NCI-H2196 treated with DMSO at 0.1 percent for 48 hours (cell line): ENCODE measurements at regions not wholly inside any gene's neighbourhood (a gene's known extent, or its start where the extent isn't known, plus 50 kb on each side); places are given as distances from the start of the nearest gene placed in this dataset.

ENCODE experiments used
- DNase-seq: peaks from one replicate; lab custom pipeline; 2025; ENCODE audit not compliant: unreplicated experiment; lab: John Stamatoyannopoulos, UW

DNA sequence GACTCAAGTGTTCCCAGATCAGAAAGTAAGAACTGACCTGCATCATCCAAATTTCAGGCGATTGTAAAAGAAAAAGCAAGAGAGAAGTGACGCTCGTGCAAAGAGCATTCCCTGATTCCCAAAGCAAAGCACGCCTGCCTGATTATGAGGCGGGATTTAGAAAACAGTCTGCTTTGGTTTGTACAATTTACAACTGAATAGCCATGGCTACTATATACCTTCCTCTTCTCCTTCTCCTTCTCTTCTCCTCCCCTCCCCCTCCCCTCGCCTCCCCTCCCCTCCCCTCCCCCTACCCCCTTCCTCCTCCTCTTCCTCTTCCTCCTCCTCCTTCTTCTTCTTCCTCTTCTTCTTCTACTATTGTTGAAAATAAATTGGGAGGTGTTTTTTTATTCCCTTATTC, 782.9 kb downstream of the GALR1 start:
- DNase-seq: no peak

DNA sequence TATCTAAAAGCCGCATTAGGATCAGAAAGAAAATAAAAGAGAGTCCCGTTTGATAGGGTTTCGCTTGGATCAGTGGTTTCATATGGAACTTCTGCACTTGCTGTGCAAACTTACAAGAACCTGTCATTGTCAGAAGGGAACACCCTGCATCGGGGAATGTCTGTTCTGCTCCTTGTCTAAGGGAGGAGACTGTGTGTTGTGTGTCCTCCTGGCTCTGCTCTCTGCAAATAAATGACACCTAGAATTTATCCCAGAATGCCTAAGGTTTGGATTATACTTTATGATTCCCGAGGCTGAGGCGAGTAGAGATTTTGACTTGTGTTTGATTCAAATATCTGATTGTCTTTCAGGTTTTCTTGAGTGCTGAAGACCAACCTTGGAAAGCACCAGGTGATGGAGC, 785.1 kb downstream of the GALR1 start:
- DNase-seq: no peak

DNA sequence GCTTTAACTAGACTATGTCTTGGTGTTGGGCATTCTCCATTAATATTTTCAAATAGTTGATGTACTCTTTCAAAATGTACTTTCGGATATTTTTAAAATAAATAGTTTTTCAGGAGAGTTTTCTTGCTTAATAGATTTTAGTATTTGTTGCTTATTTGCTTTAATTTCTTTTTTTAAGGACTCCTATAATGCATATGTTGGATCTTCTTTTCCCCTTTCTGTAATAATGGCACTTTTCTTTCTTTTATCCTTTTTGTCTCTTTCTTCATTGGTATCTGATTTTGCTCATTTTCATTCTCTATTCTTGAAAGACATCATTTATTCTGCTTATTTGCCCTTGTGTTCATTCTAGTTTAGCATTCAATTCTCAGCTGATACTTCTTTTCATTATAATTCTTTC, 791.6 kb downstream of the GALR1 start:
- no peak for DNase-seq

DNA sequence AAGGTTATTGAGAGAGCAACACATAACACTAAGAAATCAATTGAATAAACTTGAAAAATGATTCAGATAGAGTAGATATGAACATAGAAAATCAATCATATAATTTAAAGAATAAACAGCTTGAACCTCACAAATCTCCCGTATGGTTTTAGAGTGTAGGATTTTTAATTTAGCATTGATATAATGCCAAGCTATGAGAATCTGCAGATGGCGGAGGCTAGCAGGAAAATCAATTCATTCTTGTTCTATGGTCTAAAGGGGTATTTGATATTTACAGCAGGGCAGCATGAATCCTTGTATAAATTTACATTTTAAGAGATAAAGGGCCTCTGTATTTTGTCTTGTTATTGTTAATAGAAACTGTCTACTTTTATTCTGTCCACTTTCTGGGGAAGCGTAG, 797.0 kb downstream of the GALR1 start:
- DNase-seq: no peak

DNA sequence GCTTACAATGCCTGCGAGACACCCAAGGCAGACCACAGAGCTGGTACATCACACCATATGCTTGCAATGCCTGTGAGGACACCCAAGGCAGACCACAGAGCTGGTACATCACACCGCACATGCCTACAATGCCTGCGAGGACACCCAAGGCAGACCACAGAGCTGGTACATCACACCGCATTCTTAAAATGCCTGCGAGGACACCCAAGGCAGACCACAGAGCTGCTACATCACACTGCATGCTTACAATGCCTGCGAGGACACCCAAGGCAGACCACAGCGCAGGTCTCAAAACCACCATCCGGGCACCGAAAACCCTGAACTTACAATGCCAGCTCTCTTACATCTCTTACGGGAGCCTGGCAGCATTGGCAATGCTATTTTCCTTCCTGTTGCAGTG, 799.6 kb downstream of the GALR1 start:
- DNase-seq: no peak

DNA sequence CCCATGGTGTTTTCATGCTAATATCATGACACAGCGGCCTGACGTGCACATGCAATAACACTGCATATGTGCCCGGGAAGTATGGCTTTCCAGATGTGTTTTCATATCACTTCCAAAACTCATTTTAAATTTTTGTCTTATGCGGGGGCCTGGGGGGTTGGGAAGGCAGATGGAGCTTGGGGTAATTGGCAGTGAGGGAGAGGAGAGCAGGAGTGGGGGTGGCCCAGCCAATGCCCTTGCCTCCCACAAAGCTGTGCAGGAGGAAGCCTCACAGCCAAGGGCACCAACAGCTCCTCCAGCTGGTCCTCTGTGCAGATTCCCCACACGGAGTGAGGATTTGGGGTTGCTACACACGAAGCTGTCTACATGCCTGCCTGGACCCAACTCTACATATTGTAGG, 805.2 kb downstream of the GALR1 start:
- no peak for DNase-seq

DNA sequence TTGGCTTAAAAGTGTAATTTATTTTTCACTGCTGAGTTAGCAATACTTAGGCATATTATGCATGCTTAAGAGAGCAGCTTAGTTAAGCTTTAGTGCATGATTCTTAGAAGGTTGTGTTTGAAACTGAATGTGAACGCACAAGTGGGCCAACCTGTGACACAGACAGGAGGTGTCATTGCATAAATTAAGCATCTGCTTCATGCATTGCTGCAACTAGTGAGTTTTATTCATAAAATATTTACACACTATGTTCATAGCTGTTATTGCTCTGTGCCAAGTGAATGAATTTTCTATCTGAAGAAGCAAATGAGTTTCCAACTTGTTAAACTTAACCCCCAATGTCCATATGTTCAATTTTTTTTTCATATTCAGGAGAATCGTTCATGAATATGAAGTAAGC, 806.4 kb downstream of the GALR1 start:
- no peak for DNase-seq

DNA sequence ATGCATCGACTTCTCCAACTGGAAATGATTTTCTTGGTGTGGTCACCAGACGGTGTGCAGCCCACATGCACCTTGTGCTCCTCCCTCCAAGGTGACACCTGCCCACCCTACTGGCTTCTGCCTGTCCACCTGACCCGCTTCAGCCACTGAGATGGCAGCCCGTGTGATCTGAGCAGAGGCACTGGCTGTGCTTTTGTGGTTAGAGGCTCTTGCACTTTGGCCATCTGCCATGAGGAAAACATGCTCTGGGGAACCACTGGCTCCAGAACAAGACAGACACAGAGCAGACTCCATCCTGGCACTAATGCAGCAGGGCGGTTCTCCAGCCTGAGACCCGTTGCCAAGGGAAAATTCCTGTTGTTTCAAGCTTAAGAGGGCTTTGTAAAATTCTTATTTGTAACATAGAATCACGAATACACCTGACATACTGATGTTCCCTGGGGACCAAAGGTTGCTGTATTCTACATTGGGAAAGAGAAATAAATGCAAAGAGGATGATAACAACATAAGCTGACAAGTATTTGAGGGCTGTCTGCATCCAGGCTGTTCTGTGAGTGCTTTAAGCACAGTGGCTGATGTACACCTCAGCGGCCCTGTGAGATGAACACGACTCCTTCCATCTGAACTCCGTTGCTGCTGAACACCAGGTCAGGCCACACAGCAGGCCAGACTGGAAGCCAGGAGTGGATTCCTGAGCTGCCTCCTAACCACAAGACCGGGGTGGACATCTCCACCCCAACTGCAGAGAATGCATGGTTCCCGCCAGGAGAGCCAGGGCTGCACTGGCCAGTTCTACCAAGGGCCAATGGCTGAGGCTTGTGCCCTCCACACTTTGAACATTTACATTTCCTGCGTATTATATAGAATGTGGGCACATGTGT, 820.4 kb downstream of the GALR1 start:
- peak; percentile 62 for DNase-seq

DNA sequence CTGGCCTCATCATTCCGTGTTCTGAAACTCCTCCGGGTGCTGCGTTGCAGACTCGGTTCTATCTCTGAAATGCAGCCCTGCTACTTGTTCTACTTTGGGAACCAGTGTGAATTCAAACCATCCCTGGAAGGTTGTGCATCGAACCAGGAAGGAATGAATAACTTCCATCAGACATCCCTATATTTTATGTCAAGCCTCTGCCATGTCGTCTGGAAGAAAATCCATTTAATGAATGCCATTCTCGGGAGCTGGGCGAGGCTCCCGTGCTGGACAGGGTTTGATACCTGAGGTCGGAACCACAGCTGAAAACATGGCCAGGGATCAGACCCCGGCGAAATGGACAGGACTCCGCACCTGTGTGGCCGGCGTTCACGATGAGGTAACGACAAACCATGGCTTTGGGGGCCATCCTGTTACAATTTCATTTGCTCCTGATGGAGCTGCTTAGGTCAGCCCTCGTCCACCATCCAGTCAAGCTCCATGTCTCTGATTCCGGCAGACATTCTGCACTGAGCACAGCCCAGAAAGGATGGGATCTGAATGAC, 821.6 kb downstream of the GALR1 start:
- DNase-seq: no peak

DNA sequence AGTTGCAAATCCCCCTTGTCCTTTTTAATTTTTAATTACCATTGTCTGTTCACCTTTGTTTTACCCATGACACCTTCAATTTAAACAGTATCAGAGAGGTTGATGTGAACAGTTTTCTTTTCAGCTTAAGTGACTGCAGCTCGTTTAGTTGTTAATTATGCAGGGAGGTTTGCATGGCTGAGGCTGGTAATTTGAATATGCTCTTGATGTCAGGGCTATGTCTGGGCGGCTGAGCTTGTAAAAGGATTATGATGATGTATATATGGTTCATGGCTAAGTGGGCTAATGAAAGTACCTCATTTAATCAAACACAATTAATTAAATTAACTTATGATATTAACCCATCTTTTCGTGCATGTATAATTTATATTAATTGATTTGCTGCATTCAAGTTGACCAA, 822.1 kb downstream of the GALR1 start:
- DNase-seq: no peak

DNA sequence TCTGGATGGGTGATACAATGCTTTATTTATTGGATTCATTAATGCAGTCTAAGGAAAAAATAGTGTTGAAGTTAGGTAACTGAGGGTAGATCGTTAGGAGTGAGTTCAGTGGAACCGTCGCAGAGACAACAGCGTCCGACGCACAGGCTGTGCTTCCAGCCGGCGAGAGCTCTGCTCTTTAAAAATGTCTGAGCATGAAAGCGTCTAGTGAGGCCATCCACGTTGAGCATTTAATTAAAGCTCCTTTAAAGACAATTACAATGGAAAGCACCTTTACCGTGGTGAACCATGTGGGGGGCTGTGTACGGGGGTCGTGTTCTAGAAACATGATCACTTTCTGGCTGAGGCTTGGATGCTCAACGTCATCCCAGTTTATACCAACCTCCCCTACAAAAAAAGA, 822.7 kb downstream of the GALR1 start:
- no peak for DNase-seq

DNA sequence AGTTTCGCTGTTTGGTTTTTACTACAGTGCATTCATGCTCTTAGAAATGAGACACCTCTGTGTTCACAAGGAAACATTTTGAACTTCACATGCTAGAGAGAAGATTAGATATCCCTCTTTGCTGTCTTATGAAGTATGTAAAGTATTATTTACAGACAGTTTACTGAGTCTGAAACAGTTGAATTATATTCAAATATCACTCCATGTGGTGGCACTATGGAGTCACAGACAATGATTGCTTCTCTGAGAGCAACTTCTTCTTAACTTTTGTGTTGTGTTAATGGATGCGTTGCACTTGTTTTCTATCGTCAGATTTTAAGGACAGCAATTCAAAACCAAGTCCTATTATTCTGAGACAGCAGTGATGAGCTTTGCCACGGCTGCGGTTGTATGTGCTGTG, 823.6 kb downstream of the GALR1 start:
- no peak for DNase-seq

DNA sequence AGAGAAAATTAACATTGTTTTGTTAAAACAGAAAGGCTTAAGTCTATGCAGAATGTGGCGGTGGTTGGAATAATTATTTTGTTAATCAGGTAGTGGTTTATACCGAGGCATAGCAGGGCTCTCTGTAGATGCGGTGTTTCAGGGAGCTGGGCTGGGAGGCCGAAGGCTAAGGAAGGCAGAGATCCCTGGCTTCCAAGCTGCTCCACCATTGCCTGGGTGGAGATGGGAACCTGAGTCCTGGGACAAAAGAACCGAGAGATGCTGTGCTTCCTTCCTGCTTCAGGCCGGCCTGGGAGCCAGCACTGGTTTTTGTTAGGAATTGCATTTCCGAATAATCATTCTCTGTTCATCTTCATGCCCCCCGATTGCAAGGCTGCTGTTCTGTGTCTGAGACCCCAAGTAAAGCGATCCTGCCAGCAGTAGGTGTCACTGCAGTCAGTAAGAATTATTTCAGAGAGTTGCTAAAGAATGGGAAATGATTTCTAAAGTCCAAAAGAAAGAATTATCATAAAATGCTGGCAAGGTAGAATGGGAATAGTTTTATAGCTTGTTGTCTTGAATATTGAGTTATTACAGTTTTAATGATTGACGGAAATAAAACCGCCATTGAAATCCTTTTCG, 824.9 kb downstream of the GALR1 start:
- DNase-seq: no peak

DNA sequence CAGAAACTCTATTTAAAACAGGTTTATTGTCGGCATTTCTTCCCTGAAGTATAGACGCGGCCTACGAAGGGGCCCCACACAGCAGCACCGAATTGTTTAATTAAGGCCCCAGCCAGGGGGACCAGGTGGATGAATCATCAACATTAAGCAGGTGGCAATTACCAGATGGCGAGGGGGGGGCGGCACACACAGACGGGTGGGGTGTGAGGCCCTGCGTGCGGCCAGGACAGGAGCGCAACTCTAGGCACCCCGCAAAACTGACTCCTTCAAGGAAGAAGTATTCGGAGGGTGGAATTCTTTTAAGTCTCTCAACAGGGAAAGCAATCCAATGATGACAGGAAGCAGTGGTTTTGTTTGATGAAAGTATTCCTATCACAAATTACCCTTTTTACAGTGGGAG, 830.4 kb downstream of the GALR1 start:
- no peak for DNase-seq

DNA sequence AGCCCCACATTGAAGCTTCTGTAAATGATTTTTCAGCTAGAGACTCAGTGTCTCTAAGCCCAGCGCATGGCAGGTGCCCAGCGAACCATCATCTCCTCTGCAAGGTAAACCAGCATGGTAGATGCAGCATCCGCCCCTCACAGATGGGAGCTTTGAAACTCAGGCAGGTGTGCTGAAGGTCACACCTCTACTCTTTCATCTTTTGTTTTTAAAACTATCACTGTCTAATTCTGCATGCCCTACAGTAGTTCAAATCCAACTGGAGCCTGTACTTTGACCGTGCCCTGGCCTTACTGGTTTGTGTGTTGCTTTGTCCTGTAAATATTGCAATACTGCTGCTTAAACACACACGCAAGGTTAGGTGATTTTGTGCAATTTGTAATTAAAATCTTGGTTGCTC, 831.1 kb downstream of the GALR1 start:
- DNase-seq: no peak

DNA sequence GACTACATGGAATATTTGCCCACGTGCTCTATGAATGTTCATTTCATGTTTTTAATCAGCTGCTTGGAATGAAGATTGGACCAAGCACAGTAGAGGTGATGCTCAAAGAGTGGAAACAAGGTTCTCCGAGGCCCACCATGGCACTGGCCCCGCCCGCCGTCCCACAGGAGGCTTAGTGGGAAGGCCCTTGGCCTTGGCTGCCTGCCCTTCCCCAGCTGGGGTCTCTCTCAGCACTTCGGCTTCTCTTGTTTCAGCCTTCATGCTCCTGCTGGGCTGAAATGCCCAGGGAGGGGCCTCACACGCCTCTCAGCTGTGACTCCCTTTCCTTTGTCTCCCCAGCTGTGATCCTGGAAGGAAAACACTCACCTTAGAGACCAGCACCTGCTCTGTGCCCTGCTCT, 833.2 kb downstream of the GALR1 start:
- no peak for DNase-seq

DNA sequence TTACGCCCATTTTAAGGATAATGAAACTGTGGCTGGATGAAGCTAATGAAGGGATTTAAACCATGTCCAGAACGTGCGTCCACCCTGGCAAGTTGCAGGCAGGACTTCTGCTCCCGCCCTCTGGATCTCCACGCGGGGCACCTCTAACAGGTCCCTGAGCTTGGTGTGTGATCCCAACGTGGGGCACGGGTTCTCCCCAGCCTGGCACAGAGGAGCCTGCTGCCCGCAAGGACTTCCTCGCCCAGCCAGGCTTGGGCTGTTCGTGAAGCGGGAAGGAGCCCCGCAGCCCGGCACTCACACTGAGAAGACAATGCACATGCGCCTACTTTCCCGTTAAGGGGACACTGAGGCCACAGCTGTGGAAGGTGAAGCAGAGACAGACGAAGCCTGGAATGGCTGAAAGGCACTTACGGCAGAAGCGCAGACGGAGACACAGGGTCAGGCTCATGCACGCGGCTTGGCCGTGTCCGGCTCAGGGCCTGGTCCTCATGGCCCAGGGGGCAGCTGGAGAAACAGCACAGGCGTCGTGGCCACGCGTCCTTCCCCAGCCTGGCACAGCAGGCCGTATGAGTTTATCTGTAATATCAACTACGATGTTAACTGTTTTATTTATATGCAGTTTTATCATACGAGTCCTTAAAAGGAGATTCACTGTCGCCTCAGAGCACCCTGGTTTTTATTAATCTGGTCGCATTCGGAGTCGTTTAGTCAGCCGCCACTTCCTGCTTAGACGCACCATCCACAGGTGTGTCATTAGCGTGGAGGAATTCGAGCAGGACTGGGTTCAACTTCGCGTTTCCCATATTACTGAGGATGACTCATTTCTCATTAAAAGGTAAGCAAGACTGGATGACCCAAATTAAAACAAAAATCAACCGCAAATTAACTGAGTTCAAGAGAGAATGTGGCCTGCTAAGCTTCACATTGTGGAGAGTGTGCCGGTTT, 835.9 kb downstream of the GALR1 start:
- no peak for DNase-seq

DNA sequence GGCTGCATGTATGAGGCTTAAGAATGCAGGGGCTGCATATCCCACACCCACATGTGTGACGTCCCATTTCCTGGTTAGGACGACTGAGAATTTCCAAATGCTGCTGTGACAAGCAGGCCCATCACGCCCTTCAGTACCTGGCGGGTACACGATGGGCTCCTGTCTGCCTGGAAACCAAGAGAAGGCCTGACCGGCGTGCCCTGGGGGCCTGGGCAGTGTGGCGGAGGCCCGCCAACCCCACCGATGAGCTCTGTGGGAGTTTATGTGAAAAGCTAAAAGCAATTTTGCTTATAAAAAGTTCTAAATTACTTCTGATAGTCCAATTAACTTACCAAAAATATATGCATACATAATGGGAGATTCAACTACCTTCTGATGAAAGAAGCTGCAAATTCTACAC, 837.3 kb downstream of the GALR1 start:
- DNase-seq: no peak

DNA sequence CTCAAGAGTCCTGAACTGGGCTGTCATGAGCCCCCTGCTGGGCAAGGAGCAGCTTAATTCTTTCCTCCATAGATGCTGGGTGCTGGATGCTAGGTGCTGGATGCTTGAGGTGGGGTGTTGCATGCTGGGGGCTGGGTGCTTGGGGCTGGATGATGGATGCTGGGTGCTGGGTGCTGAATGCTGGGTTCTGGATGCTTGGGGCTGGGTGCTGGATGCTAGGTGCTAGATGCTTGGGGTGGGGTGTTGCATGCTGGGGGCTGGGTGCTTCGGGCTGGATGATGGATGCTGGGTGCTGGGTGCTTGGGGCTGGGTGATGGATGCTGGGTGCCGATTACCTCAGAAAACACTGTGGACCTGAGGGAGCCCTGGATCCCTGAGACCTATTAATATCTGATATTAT, 837.7 kb downstream of the GALR1 start:
- DNase-seq: no peak

DNA sequence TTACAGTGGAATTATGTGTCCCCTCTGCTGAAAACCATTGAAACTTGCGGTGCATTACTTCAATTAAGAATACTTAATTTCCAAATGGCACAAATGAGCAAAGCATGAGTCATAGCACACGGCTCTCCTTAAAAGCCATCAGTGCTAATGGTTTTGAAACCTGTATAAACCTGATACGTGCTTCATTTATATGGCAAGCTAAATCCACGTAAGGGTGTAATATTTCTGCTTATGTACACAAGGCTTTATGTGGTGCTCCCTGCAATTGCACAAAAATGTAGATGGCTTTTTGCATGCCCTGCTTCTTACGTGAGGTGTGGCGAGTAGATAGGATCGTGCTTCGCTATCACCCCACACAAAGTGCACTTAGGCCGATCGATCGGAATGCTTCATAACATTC, 840.9 kb downstream of the GALR1 start:
- peak; percentile 58 for DNase-seq

DNA sequence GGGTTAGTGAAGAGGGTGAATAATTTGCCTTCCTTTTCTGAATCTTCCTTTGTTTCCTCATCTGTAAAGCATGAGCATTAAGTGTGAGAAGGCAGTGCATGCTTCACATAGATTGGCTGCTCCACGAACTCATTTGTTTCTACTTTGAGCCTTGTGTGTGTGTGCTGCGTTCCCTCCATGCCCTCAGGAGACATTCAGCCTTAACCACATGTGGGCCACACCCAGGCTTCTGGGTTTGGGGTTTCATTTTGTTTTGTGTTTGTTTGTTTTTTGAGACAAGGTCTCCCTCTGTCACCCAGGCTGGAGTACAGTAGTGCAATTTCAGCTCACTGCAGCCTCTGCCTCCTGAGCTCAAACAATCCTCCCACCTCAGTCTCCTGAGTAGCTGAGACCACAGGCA, 843.3 kb downstream of the GALR1 start:
- no peak for DNase-seq
